SH-SY5Y (cell line): ENCODE measurements at regions not wholly inside any gene's neighbourhood (a gene's known extent, or its start where the extent isn't known, plus 50 kb on each side); places are given as distances from the start of the nearest gene placed in this dataset.

Experiments used
- GATA2 ChIP-seq: IDR thresholded peaks from 2 replicates; pipeline ENCODE4 v1.6.1; 2011; ENCODE audit warnings: mild to moderate bottlenecking, low read depth, low read length
- GATA3 ChIP-seq: IDR thresholded peaks from 2 replicates; pipeline ENCODE4 v1.6.1; 2011; ENCODE audit warnings: low read depth, mild to moderate bottlenecking, low read length, moderate library complexity

DNA sequence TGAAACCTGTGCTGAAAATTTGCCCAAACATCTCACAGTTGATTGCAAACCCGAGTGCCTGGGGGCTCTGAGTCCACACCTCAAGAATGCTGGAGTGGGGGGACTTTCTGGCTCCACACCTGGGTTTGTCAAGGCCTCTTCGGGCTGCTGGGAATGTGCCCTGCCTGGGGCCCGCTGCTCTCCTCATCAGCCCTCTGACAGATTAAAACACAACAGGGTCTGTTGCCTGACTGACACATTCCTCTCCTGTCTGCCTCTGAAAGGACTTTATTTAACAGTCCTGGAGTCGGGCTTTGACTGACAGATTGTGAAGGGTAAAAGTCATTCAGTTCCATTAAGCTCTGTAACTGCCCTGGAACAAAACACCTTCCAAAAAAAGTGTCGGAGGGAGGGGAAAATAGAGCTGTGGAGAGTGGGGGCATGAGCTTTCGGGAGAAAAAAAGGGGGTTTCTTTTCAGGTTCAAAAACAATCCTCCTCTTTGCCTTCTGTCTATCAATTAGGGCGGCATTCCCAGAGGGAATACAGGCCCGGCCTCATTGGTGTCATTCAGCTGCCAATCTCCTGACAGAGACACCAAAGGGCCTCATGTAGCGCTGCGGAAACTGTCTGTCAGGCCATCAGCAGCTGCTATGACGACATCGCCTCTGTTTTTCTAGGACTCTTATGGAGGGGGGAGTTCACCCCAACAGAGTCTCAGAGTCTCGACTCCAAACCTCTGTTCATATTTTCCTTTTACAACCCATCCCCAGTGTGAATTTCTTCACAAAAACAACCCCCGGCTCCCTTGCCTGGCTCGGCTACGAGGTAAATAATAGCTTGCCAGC is 398.8 kb upstream of the NFE2L3 start:
- TF ChIP-seq GATA2 (no peak), GATA3 (no peak)
